ENCODE measurements at regions not wholly inside any gene's neighbourhood (a gene's known extent, or its start where the extent isn't known, plus 50 kb on each side); places are given as distances from the start of the nearest gene placed in this dataset.

- POLR2A ChIA-PET: no interaction called here
- DNase-seq (ENCODE audit: extremely low spot score): no peak
- TF ChIP-seq L3MBTL2 (conservative IDR thresholded peaks at IDR 0.05): no peak
- TF ChIP-seq FOXM1 (IDR thresholded peaks at IDR 0.05; ENCODE audit: borderline replicate concordance): no peak
- TF ChIP-seq SUZ12 (IDR thresholded peaks at IDR 0.05): no peak
- TF ChIP-seq ZNF384 (IDR thresholded peaks at IDR 0.05): no peak
- TF ChIP-seq, protein P1, sequence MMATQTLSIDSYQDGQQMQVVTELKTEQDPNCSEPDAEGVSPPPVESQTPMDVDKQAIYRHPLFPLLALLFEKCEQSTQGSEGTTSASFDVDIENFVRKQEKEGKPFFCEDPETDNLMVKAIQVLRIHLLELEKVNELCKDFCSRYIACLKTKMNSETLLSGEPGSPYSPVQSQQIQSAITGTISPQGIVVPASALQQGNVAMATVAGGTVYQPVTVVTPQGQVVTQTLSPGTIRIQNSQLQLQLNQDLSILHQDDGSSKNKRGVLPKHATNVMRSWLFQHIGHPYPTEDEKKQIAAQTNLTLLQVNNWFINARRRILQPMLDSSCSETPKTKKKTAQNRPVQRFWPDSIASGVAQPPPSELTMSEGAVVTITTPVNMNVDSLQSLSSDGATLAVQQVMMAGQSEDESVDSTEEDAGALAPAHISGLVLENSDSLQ (IDR thresholded peaks at IDR 0.05): 0 out of 2 replicates have a peak, but pooled peaks have one; percentile 13
- no peak for TF ChIP-seq TARDBP (IDR thresholded peaks at IDR 0.05)
- no peak for TF ChIP-seq FOXK2 (IDR thresholded peaks at IDR 0.05)
- CTCF ChIA-PET: no interaction called here
These were observed 201.4 kb downstream of the IBTK start for GRCh38 chr6:82045965-82046756.

DNA sequence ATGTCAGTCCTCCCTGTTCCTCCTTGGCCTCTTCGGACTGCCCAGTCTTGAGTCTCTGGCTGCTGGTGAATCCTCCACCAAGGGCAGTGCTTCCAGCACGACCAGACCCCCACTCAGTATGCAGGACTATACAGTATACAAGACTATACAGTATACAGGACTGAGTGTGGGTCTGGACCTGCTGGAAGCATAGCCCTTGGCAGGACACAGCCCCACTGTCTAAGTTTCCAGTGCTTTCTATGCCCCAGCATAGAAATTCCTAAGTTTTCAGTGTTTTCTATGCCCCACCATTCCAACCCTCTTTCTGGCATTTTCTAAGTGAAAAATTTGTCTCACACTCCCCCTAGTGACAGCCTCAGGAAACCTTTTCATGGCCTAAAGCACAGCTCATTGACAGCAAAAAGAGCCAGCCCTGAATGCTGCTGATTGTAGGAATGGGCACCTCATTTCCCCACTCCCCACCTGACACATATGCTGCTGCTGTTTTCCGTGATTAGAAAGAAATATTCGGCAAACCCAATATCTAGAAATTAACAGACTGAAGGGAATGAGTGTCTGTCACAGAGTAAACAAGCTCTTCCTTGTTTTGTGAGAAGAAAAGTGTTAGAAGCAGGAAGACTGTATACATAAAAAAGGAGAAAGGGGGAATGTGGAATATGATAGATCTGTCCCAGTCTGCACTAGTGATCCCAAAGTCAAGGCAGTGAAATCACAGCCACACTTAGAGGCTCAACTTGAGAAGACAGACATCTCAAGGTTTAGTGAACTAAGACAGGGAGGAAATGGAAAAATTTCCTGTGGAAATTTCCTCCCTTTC lies 206.9 kb downstream of the IBTK start:
- POLR2A ChIA-PET: no interaction called here

GRCh38 chr6:82038631-82039030 lies 208.9 kb downstream of the IBTK start:
- no peak for DNase-seq (ENCODE audit: extremely low spot score)
- TF ChIP-seq SP1 (IDR thresholded peaks at IDR 0.05): no peak
- TF ChIP-seq NFRKB (IDR thresholded peaks at IDR 0.05): no peak
- TF ChIP-seq ZNF384 (IDR thresholded peaks at IDR 0.05): no peak
- TF ChIP-seq BHLHE40 (IDR thresholded peaks at IDR 0.05; ENCODE audit: borderline replicate concordance): no peak
- no peak for TF ChIP-seq CTBP1 (IDR thresholded peaks at IDR 0.05; ENCODE audit: borderline replicate concordance)
- no peak for TF ChIP-seq LEF1 (IDR thresholded peaks at IDR 0.05; ENCODE audit: borderline replicate concordance)
- CTCF ChIA-PET: interaction anchor here (1.0 kb wide), 1 partner anchor 100 kb away, joined by 4 read pairs; no protein-coding TSS in a partner anchor
- POLR2A ChIA-PET: no interaction called here

More for the DNA sequence above, 206.9 kb downstream of the IBTK start:
- CTCF ChIA-PET: interaction anchor here (0.7 to 1.2 kb wide), 6 partner anchors 20 to 1463 kb away, joined by 3 to 5 read pairs (median 3); no protein-coding TSS in a partner anchor
- TF ChIP-seq FOXA1 (IDR thresholded peaks at IDR 0.05) (no peak), L3MBTL2 (conservative IDR thresholded peaks at IDR 0.05) (no peak), ELF4 (IDR thresholded peaks at IDR 0.05) (no peak), TARDBP (IDR thresholded peaks at IDR 0.05) (no peak)
- TF ChIP-seq, protein P1 (IDR thresholded peaks at IDR 0.05): no peak
- peak; percentile 35 for DNase-seq (ENCODE audit: extremely low spot score)

GRCh38 chr6:82035526-82035925 lies 212.0 kb downstream of the IBTK start:
- DNase-seq (ENCODE audit: extremely low spot score): no peak
- no peak for TF ChIP-seq HDGF (IDR thresholded peaks at IDR 0.05; ENCODE audit: borderline replicate concordance)
- no peak for TF ChIP-seq NFRKB (IDR thresholded peaks at IDR 0.05)
- TF ChIP-seq SP1 (IDR thresholded peaks at IDR 0.05): no peak
- TF ChIP-seq L3MBTL2 (conservative IDR thresholded peaks at IDR 0.05): no peak
- no peak for TF ChIP-seq SUZ12 (IDR thresholded peaks at IDR 0.05)
- POLR2A ChIA-PET: no interaction called here
- CTCF ChIA-PET: no interaction called here

DNA sequence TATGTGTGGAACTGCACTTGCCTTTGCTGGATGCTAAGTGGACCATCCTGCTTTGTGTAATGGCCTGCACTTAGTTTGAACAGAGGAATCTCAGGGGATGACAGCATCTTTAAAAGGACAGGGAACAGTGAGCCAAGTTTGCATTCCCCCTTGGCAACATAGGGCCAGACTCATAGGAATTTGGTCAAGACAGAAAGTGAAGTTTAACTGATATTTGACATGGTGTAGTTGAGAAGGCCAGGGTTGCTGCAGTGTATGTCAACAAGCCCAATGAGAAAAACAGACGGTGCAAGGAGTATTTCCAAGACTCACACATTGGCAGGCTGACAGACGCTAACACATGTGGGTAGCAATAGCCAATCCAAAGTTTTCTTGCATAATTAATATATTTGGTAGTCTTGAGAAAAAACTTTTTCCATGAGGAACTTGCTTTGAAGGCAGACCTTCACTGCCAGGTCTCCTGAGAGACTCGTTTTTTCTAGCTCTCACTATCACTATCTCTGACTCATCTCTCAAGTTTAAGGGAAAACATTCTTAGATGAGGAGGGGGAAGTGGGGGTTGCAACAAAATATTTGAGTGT lies 213.8 kb downstream of the IBTK start:
- TF ChIP-seq FOXM1 (IDR thresholded peaks at IDR 0.05; ENCODE audit: borderline replicate concordance) (no peak), SUZ12 (IDR thresholded peaks at IDR 0.05) (no peak), HDGF (IDR thresholded peaks at IDR 0.05; ENCODE audit: borderline replicate concordance) (no peak), FOXK2 (IDR thresholded peaks at IDR 0.05) (no peak), ARNT (IDR thresholded peaks at IDR 0.05) (no peak), ELF4 (IDR thresholded peaks at IDR 0.05) (no peak), TARDBP (IDR thresholded peaks at IDR 0.05) (no peak), ZNF384 (IDR thresholded peaks at IDR 0.05) (no peak), CTBP1 (IDR thresholded peaks at IDR 0.05; ENCODE audit: borderline replicate concordance) (no peak), L3MBTL2 (conservative IDR thresholded peaks at IDR 0.05) (no peak), SP1 (IDR thresholded peaks at IDR 0.05) (no peak), FOXA1 (IDR thresholded peaks at IDR 0.05) (no peak), BHLHE40 (IDR thresholded peaks at IDR 0.05; ENCODE audit: borderline replicate concordance) (no peak), NFRKB (IDR thresholded peaks at IDR 0.05) (no peak), LEF1 (IDR thresholded peaks at IDR 0.05; ENCODE audit: borderline replicate concordance) (no peak)
- TF ChIP-seq, protein P1 (IDR thresholded peaks at IDR 0.05): no peak
- DNase-seq (ENCODE audit: extremely low spot score): no peak
- ChIA-PET POLR2A (no interaction called here), CTCF (no interaction called here)

GRCh38 chr6:82032444-82032843 lies 215.1 kb downstream of the IBTK start:
- TF ChIP-seq, protein P1 (IDR thresholded peaks at IDR 0.05): no peak
- TF ChIP-seq ZNF384 (IDR thresholded peaks at IDR 0.05) (no peak), HDGF (IDR thresholded peaks at IDR 0.05; ENCODE audit: borderline replicate concordance) (no peak), NFRKB (IDR thresholded peaks at IDR 0.05) (no peak), LEF1 (IDR thresholded peaks at IDR 0.05; ENCODE audit: borderline replicate concordance) (no peak), ELF4 (IDR thresholded peaks at IDR 0.05) (no peak), CTBP1 (IDR thresholded peaks at IDR 0.05; ENCODE audit: borderline replicate concordance) (no peak), SUZ12 (IDR thresholded peaks at IDR 0.05) (no peak), TARDBP (IDR thresholded peaks at IDR 0.05) (no peak), ARNT (IDR thresholded peaks at IDR 0.05) (no peak), FOXA1 (IDR thresholded peaks at IDR 0.05) (no peak), SP1 (IDR thresholded peaks at IDR 0.05) (no peak), FOXM1 (IDR thresholded peaks at IDR 0.05; ENCODE audit: borderline replicate concordance) (no peak), FOXK2 (IDR thresholded peaks at IDR 0.05) (no peak), BHLHE40 (IDR thresholded peaks at IDR 0.05; ENCODE audit: borderline replicate concordance) (no peak), L3MBTL2 (conservative IDR thresholded peaks at IDR 0.05) (no peak)
- POLR2A ChIA-PET: no interaction called here
- no peak for DNase-seq (ENCODE audit: extremely low spot score)
- CTCF ChIA-PET: no interaction called here
